AG10803 (cell line): ENCODE measurements at regions not wholly inside any gene's neighbourhood (a gene's known extent, or its start where the extent isn't known, plus 50 kb on each side); places are given as distances from the start of the nearest gene placed in this dataset.

ENCODE experiments used
- DNase-seq: peaks from one replicate; pipeline ENCODE4 v3.0.0; 2010; ENCODE audit warnings: low read depth
- H3K4me3 ChIP-seq: 2 replicates; pipeline ENCODE4 v1.5.1; 2011; ENCODE audit warnings: mild to moderate bottlenecking, low read length, control low read depth
- CTCF ChIP-seq: conservative IDR thresholded peaks from 2 replicates; pipeline ENCODE4 v1.5.1; 2011; ENCODE audit warnings: mild to moderate bottlenecking, low read length, control low read depth, inconsistent platforms

DNA sequence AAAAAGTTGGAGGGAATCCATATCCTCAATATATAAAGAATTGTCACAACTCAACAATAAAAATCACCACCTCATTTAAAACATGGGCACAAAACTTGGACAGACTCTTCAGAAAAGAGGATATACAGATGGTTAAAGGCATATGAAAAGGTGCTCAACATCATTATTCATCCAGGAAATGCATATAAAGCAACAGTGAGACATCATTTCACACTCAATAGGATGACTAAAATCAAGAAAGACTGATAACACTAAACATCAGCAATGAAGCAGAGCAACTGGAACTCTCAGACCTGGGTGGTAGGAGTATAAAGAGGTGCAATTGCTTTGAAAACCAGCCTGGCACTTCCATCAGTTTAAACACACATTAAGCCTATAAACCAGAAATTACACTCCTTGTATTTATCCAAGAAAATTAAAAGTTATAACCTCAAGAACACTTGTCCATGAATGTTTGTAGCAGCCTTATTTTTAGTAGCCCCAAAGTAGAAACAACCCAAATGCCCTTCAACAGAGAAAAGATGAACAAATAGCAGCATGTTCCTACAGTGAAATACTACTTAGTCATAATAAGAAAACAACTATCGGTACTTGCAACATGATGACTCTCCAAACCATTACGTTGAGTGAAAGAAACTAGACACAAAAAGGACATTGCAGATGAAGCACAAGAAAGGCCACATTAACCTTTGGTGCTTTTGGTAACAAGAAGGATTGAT is 79.1 kb upstream of the TANC1 start:
- no peak overlapping the region for H3K4me3 ChIP-seq
- no peak for DNase-seq
- no peak for TF ChIP-seq CTCF

DNA sequence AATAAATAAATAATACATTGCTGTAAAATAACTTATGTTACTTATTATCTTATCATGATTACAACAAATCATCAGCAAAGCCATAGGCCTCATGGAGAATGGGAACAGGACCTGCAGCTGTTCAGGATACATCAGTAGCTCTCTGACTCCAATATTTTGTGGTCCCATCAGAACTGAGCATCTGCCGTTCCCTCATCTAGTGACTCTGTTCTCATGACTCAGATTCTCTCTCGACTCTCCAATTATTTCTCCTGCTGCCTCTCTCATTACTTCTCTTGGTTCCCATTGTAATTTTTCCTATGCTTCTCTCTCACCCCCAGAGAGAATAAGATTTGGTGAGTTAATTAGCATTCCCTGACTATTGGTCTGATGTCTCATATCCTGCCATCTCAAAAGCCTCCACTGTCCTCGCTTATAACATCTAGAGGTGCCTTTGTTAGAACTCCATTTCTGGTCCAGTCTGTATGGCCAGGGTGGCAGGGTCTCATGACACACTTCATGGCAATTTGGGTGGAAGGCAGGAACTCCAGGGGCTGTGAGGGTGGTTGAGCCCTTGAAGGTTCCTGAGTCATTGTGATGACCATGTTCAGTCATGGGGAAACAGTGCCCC is 78.0 kb upstream of the TANC1 start:
- TF ChIP-seq CTCF: no peak
- peak; percentile 30 for DNase-seq

DNA sequence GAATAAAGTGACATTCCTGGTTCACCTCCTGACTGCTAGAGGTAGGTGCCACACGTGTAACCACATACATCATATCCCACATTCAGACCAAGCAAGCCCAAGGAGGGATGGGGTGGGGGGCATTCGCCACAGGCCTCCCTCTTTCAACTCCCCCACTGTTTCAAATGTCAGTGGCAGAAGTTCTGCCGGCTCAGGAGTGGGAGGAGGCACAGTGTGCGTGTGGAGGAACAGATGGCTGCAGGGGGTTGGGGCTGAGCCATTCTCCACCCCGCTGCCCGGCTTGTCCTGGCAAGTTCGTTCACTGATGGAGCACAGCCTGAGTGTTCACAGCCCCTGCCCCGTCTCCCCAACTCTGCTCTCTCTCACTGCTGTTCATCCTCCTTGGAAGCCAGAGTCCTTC is 75.4 kb upstream of the TANC1 start:
- peak; percentile 83 for DNase-seq
- TF ChIP-seq CTCF: no peak
- H3K4me3 ChIP-seq: no peak overlapping the region

More for the DNA sequence above, 78.0 kb upstream of the TANC1 start:
- H3K4me3 ChIP-seq: no peak overlapping the region

- no peak overlapping the region for H3K4me3 ChIP-seq
- TF ChIP-seq CTCF: no peak
- DNase-seq: no peak
These were observed 75.0 kb upstream of the TANC1 start for GRCh38 chr2:158893474-158893873.

DNA sequence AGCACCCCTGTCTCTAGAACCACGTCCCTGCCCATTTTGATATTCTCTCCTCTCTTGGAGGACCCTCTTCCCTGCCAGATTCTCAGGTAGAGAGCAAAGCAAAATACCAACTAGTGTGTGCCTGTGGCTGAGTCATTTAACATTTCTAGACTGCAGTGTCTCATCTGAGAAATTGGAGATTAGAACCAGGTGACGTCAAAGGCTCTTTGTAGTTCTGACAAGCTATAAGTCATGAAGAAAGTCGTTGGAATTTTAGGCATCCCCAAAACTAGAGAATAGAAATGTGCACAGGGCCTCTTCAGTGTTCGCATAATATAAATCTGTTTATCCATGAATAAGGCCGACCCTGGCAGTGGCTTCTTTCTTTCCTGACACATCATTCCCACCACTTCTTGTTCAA is 74.4 kb upstream of the TANC1 start:
- no peak overlapping the region for H3K4me3 ChIP-seq
- DNase-seq: peak; percentile 89
- TF ChIP-seq CTCF: no peak

DNA sequence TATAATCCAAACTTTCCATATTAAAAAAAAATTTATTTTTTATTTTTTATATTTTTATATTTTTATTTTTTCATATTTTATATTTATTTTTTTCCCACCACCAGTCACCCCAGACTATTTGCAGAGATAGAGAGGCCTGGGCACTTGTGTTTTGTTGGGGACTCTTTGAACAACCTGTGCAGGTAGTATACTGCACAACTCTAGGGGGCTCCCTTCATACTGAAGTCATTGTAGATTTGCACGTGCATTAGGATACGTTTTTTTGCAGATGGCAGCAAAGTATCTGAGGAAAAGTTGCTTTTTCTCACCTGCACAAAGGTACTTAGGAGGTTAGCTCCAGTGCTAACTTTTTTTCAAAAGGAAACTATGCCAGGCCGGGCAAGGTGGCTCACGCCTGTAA is 73.9 kb upstream of the TANC1 start:
- H3K4me3 ChIP-seq: no peak overlapping the region
- no peak for DNase-seq
- no peak for TF ChIP-seq CTCF

DNA sequence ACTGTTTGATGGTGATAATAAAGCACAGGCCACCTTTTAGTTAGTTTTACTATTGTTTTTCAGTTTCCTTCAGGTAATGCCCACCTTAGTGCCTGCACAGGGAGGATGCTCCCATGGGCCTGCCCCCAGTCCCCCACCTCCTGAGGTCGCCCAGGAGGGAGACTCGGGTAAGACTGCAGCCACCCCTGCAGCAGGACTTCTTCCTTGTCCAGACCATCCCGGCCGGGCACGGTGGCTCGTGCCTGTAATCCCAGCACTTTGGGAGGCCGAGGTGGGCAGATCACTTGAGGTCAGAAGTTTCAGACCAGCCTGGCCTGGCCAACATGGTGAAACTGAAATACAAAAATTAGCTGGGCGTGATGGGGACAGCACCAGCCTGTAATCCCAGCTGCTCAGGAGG is 68.1 kb upstream of the TANC1 start:
- TF ChIP-seq CTCF: no peak
- DNase-seq: no peak

More for the DNA sequence above, 68.1 kb upstream of the TANC1 start:
- H3K4me3 ChIP-seq: no peak overlapping the region
